ENCODE measurements at regions not wholly inside any gene's neighbourhood (a gene's known extent, or its start where the extent isn't known, plus 50 kb on each side); places are given as distances from the start of the nearest gene placed in this dataset.

GRCh38 chr16:26563018-26563417 is 503.7 kb upstream of the C16orf82 start:
- no peak for TF ChIP-seq CTCF (IDR thresholded peaks at IDR 0.05)
- no peak for TF ChIP-seq POLR2A (IDR thresholded peaks at IDR 0.05)

Data from upper lobe of left lung (tissue), 4 donors.